Retinal pigment epithelial cell (primary cell): ENCODE measurements at regions not wholly inside any gene's neighbourhood (a gene's known extent, or its start where the extent isn't known, plus 50 kb on each side); places are given as distances from the start of the nearest gene placed in this dataset.

ENCODE experiments used
- DNase-seq: peaks from one replicate; pipeline ENCODE4 v3.0.0-alpha.2; 2010; ENCODE audit warnings: low read depth
- H3K4me3 ChIP-seq: 2 replicates; pipeline ENCODE4 v1.5.1; 2011; ENCODE audit warnings: mild to moderate bottlenecking, low read length, control low read depth, moderate library complexity
- TF ChIP-seq, protein P1 (sequence below): conservative IDR thresholded peaks from 2 replicates; pipeline ENCODE4 v1.5.1; 2011; ENCODE audit warnings: low read depth, low read length, control low read depth, inconsistent platforms

DNA sequence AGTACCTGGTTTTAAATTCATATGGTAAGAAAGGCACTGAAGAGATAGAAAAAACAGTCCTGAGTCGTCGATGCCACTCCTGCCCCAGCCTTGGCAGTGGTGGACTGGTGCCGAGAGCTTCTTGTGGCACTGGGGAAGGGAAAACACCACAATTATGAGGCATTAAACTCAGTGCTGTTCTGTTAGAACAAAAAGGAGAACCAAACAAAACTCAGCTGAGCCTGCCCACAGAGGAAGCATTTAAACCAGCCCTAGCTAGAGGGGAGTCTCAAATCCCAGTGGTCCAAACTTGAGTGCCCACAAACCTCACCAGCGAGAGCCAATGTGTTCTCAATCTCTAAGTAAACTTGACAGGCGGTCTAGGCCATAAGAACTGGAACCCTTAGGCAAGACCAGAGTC is 1254.5 kb upstream of the FAM98A start:
- no peak overlapping the region for H3K4me3 ChIP-seq
- no peak for DNase-seq
- TF ChIP-seq, protein P1, sequence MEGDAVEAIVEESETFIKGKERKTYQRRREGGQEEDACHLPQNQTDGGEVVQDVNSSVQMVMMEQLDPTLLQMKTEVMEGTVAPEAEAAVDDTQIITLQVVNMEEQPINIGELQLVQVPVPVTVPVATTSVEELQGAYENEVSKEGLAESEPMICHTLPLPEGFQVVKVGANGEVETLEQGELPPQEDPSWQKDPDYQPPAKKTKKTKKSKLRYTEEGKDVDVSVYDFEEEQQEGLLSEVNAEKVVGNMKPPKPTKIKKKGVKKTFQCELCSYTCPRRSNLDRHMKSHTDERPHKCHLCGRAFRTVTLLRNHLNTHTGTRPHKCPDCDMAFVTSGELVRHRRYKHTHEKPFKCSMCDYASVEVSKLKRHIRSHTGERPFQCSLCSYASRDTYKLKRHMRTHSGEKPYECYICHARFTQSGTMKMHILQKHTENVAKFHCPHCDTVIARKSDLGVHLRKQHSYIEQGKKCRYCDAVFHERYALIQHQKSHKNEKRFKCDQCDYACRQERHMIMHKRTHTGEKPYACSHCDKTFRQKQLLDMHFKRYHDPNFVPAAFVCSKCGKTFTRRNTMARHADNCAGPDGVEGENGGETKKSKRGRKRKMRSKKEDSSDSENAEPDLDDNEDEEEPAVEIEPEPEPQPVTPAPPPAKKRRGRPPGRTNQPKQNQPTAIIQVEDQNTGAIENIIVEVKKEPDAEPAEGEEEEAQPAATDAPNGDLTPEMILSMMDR, result no peak

DNA sequence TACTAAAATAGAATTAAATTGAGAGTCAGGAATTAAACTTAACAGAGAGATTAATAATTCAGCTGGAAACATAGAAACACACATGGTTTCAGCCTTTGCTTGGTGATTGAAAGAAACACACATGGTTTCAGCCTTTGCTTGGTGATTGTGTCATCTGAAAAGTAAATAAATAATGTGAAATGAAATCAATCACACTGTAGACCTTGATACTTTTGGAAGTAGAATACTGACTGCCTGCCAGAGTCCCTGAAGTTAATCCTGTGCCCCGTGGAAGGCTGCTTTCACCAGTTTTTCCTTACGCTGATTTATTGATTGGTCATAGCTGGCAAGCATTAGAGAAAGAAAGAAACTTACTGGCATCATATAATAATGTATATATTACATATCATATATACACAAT is 1252.7 kb upstream of the FAM98A start:
- DNase-seq, result no peak
- TF ChIP-seq, protein P1, result no peak
- H3K4me3 ChIP-seq, result no peak overlapping the region

DNA sequence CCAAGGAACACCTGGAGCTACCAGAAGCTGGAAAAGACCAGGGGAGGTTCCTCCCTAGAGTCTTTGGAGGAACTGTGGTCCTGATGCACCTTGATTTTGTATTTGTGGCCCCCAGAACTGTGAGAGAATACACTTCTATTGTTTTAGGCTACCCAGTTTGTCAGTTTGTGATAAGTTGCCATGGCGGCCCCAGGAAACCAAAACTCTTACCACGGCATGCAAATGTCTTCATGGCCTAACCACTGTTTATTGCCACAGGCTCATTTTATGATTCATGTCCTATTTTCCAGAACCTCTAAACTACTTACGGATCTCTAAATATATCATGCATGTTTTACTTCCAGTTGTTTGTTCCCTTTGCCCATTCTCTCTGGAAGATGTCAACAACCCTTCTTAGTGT is 1250.7 kb upstream of the FAM98A start:
- H3K4me3 ChIP-seq, result no peak overlapping the region
- TF ChIP-seq, protein P1, result no peak
- no peak for DNase-seq

DNA sequence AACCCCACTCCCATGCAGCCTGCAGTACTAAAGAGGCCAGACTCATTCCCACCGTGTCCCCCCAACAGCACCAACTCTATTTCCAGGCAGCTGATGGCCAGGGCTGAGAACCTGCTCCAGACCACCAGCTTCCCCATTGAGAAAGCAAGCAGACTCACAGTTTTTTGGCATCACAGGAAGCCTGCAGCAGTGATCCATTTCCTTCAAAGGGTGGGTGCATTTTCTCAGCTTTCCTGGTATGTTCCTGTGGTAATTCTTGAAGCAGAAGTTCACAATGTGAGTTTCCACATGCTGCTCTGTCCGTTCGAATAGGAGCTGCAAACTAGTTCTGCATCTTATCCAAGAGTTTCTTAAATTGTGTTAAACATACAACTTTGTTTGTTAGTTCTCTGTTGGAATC is 1249.6 kb upstream of the FAM98A start:
- H3K4me3 ChIP-seq, result no peak overlapping the region
- DNase-seq, result no peak
- TF ChIP-seq, protein P1, result no peak

DNA sequence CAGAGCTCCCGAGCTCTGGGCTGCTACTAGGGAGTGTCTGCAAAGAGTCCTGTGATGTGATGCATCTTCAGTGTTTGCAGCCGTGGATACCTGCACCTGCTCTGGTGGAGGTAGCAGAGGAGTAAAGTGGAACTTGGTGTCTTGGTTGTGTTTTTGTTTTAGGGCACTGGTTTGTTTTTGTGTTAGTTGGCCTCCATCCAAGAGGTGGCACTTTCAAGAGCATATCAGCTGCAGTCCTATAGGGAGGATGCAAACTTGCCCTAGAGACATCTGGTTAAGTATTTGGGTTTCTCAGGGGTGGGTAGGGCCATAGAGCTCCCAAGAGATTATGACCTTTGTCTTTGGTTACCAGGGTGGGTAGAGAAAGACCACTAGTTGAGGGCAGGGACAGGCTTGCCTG is 1249.0 kb upstream of the FAM98A start:
- TF ChIP-seq, protein P1, result no peak
- no peak overlapping the region for H3K4me3 ChIP-seq
- no peak for DNase-seq

DNA sequence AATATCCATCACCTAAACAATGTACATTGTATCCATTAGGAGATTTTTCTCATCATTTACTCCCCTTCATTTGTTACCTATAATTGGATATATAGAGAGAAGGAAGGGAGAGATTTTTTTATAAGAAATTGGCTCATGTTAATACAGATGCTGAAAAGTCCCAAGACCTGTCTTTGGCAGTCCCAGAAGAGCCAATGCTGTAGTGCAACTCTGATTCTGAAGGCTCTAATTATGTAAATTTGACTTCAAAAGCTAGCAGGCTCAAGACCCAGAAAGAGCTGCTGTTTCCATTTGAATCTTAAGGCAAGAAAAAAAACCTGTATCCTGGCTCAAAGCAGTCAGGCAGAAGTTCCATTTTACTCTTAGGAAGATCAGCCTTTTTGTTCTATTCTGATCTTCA is 1245.5 kb upstream of the FAM98A start:
- TF ChIP-seq, protein P1, result no peak
- no peak overlapping the region for H3K4me3 ChIP-seq
- DNase-seq, result no peak

DNA sequence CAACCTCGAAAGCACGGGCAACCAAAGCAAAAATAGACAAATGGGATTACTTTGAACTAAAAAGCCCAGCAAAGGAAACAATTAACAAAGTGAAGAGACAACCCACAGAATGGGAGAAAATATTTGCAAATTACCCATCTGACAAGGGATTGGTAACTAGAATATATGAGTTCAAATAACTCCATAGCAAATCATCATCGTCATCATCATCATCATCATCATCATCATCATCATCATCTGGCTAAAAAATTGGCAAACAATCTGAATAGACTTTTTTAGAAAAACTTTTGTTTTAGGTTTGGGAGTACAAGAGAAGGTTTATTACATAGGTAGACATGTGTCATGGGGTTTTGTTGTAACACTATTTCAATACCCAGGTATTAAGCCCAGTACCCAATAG is 1239.3 kb upstream of the FAM98A start:
- H3K4me3 ChIP-seq, result no peak overlapping the region
- TF ChIP-seq, protein P1, result no peak
- no peak for DNase-seq
